IMR-90 (cell line): ENCODE measurements at regions not wholly inside any gene's neighbourhood (a gene's known extent, or its start where the extent isn't known, plus 50 kb on each side); places are given as distances from the start of the nearest gene placed in this dataset.

ENCODE experiments used
- ATAC-seq: fragments of 200-7000 bp; cut with Tn5 transposase; 2 replicates; pipeline ENCODE4 v1.9.1; 2020; ENCODE audit warnings: low read depth, mild to moderate bottlenecking, moderate library complexity
- BruUV-seq: library from RNA; stranded (reverse); fragments of 400-500 nt; replicated peaks from 2 replicates; lab custom pipeline; 2021; lab: Mats Ljungman, UMichigan
- CTCF ChIA-PET: fragments of 300-600 bp; formaldehyde crosslinking; extraction: SDS; loops from one replicate; lab custom pipeline; 2021; ENCODE audit warnings: antibody characterized with exemption; lab: Yijun Ruan, JAX
- POLR2A ChIA-PET: fragments of 300-600 bp; sonication (Branson Sonifier 250); formaldehyde crosslinking; loops from one replicate; lab custom pipeline; 2022; ENCODE audit warnings: antibody characterized with exemption; ENCODE audit not compliant: unreplicated experiment; lab: Charles Lee
- DNase-seq: peaks from one replicate; pipeline ENCODE4 v3.0.0; 2013
- H2AFZ ChIP-seq: replicated peaks from 2 replicates; pipeline ENCODE3; 2013; ENCODE audit warnings: low read length, mild to moderate bottlenecking; ENCODE audit not compliant: poor library complexity
- H2AK5ac ChIP-seq: 2 replicates; pipeline ENCODE4 v1.6.1; 2013; ENCODE audit warnings: low read depth, low read length, inconsistent platforms
- H2AK9ac ChIP-seq: replicated peaks from 2 replicates; pipeline ENCODE3; 2013; ENCODE audit warnings: mild to moderate bottlenecking, low read depth, low read length, moderate library complexity; ENCODE audit not compliant: poor library complexity
- H2BK120ac ChIP-seq: 2 replicates; pipeline ENCODE4 v1.6.1; 2013; ENCODE audit warnings: low read depth, low read length, inconsistent platforms
- H2BK15ac ChIP-seq: 3 replicates; pipeline ENCODE4 v1.6.1; 2013; ENCODE audit warnings: low read depth, low read length, inconsistent platforms
- H2BK20ac ChIP-seq: 2 replicates; pipeline ENCODE4 v1.6.1; 2013; ENCODE audit warnings: low read depth, mild to moderate bottlenecking, inconsistent platforms, low read length, moderate library complexity
- H2BK5ac ChIP-seq: 2 replicates; pipeline ENCODE4 v1.6.1; 2013; ENCODE audit warnings: mild to moderate bottlenecking, low read depth, low read length, inconsistent platforms; ENCODE audit not compliant: poor library complexity, severe bottlenecking
- H3K14ac ChIP-seq: replicated peaks from 2 replicates; pipeline ENCODE4 v1.6.1; 2013; ENCODE audit warnings: low read depth, low read length, inconsistent platforms
- H3K18ac ChIP-seq: 2 replicates; pipeline ENCODE4 v1.6.1; 2013; ENCODE audit warnings: low read depth, low read length, control low read depth
- H3K23ac ChIP-seq: 2 replicates; pipeline ENCODE4 v1.6.1; 2013; ENCODE audit warnings: low read depth, low read length, inconsistent platforms
- H3K27ac ChIP-seq: 2 replicates; pipeline ENCODE4 v1.5.1; 2013; ENCODE audit warnings: mild to moderate bottlenecking, control low read depth, low read length; ENCODE audit not compliant: insufficient read depth
- H3K27me3 ChIP-seq: 2 replicates; pipeline ENCODE4 v1.6.1; 2013; ENCODE audit warnings: low read length; ENCODE audit not compliant: control insufficient read depth, insufficient read depth
- H3K36me3 ChIP-seq: 2 replicates; pipeline ENCODE4 v1.6.1; 2013; ENCODE audit warnings: low read length, mixed read lengths; ENCODE audit not compliant: control insufficient read depth, insufficient read depth
- H3K4ac ChIP-seq: 2 replicates; pipeline ENCODE4 v1.6.1; 2013; ENCODE audit warnings: low read depth, low read length, inconsistent platforms
- H3K4me1 ChIP-seq: 2 replicates; pipeline ENCODE4 v1.6.1; 2013; ENCODE audit warnings: low read length, mixed read lengths; ENCODE audit not compliant: control insufficient read depth, insufficient read depth
- H3K4me2 ChIP-seq: 2 replicates; pipeline ENCODE4 v1.6.1; 2013; ENCODE audit warnings: low read depth, mild to moderate bottlenecking, control low read depth, low read length, moderate library complexity
- H3K4me3 ChIP-seq: 2 replicates; pipeline ENCODE4 v1.5.1; 2013; ENCODE audit warnings: low read depth, mild to moderate bottlenecking, control low read depth, low read length, moderate library complexity; ENCODE audit not compliant: insufficient read depth
- H3K56ac ChIP-seq: 2 replicates; pipeline ENCODE4 v1.6.1; 2013; ENCODE audit warnings: low read length, inconsistent platforms; ENCODE audit not compliant: insufficient read depth; ENCODE audit errors: extremely low read depth
- H3K79me1 ChIP-seq, 2 experiments: 2 replicates each; pipeline ENCODE4 v1.6.1; 2013; ENCODE audit warnings: low read length in 2 of 2, inconsistent platforms in 1 of 2, low read depth in 1 of 2
- H3K9ac ChIP-seq: 2 replicates; pipeline ENCODE4 v1.6.1; 2013; ENCODE audit warnings: low read depth, low read length, control low read depth
- H3K9me1 ChIP-seq: 2 replicates; pipeline ENCODE4 v1.6.1; 2013; ENCODE audit warnings: low read length, inconsistent platforms; ENCODE audit not compliant: insufficient read depth
- H3K9me3 ChIP-seq: 2 replicates; pipeline ENCODE4 v1.6.1; 2013; ENCODE audit warnings: low read length; ENCODE audit not compliant: control insufficient read depth, insufficient read depth
- H4K20me1 ChIP-seq: 2 replicates; pipeline ENCODE4 v1.6.1; 2013; ENCODE audit warnings: low read length, inconsistent platforms; ENCODE audit not compliant: insufficient read depth
- H4K5ac ChIP-seq: 2 replicates; pipeline ENCODE4 v1.6.1; 2013; ENCODE audit warnings: mild to moderate bottlenecking, low read depth, low read length, control low read depth
- H4K8ac ChIP-seq, 2 experiments: 2 replicates each; pipeline ENCODE4 v1.6.1; 2013; ENCODE audit warnings: low read depth in 2 of 2, low read length in 2 of 2, control low read depth in 1 of 2, inconsistent platforms in 1 of 2
- H4K91ac ChIP-seq: 2 replicates; pipeline ENCODE4 v1.6.1; 2013; ENCODE audit warnings: low read depth, low read length, inconsistent platforms; ENCODE audit not compliant: insufficient read depth
- BHLHE40 ChIP-seq: fragments of 150-350 bp; IDR thresholded peaks from 2 replicates; pipeline ENCODE4 v1.6.1; 2016; ENCODE audit warnings: mild to moderate bottlenecking, low read depth, low read length
- CEBPB ChIP-seq: IDR thresholded peaks from 2 replicates; pipeline ENCODE4 v1.6.1; 2012; ENCODE audit warnings: low read depth, low read length, improper control_type of control experiment
- CHD1 ChIP-seq: IDR thresholded peaks from 2 replicates; pipeline ENCODE4 v1.6.1; 2012; ENCODE audit warnings: low read depth, low read length, improper control_type of control experiment
- CTCF ChIP-seq: conservative IDR thresholded peaks from 2 replicates; pipeline ENCODE4 v1.5.1; 2012; ENCODE audit warnings: mild to moderate bottlenecking, low read depth, low read length, improper control_type of control experiment
- FOS ChIP-seq: fragments of 150-350 bp; IDR thresholded peaks from 2 replicates; pipeline ENCODE4 v1.6.1; 2016; ENCODE audit warnings: low read depth, low read length
- MAFK ChIP-seq: IDR thresholded peaks from 2 replicates; pipeline ENCODE4 v1.6.1; 2012; ENCODE audit warnings: low read depth, low read length, improper control_type of control experiment
- MAZ ChIP-seq: IDR thresholded peaks from 2 replicates; pipeline ENCODE4 v1.6.1; 2012; ENCODE audit warnings: low read depth, mild to moderate bottlenecking, low read length, improper control_type of control experiment, moderate library complexity, borderline replicate concordance
- RAD21 ChIP-seq: IDR thresholded peaks from 2 replicates; pipeline ENCODE4 v1.6.1; 2012; ENCODE audit warnings: low read length, improper control_type of control experiment
- RFX5 ChIP-seq: IDR thresholded peaks from 2 replicates; pipeline ENCODE4 v1.8.0; 2012; ENCODE audit warnings: low read depth, mild to moderate bottlenecking, low read length, moderate library complexity
- WGBS, 2 experiments: methylation state at CpG; one replicate each; pipeline versions ENCODE4 v1.1.5 to v1.1.7; 2013; ENCODE audit warnings: missing lambda C conversion rate in 2 of 2; ENCODE audit not compliant: insufficient read length in 1 of 2; ENCODE audit errors: extremely low coverage in 2 of 2; 5-methylcytosine and 5-hydroxymethylcytosine counted together
- dilution Hi-C: fragments of 300-500 bp; cut with HindIII; formaldehyde crosslinking; loops from one replicate; pipeline ENCODE4 v1.14.3; 2018; ENCODE audit warnings: low sequenced_read_pairs; ENCODE audit not compliant: unreplicated experiment
- in situ Hi-C: fragments of 300-500 bp; cut with MboI; formaldehyde crosslinking; loops from 3 replicates; pipeline ENCODE4 v1.14.3; 2019; ENCODE audit warnings: low sequenced_read_pairs, inconsistent platforms, mixed read lengths
- intact Hi-C: fragments of 100-400 bp; cut with micrococcal nuclease; formaldehyde crosslinking; loops from 2 replicates; pipeline ENCODE4 v1.10.0; 2022

- no peak overlapping the region for H2BK5ac ChIP-seq
- intact Hi-C loops (no loop called here), dilution Hi-C loops (no loop called here), in situ Hi-C loops (no loop called here)
- ATAC-seq = no peak
- 43% methylated on average over 1 of the region's 5 CpGs; no CpG with 5 or more reads in 1 of the 2 experiments for WGBS, 2 experiments
- H3K56ac ChIP-seq = no peak overlapping the region
- H3K79me1 ChIP-seq = no peaks in the 10 kb centered on the region
- no peak overlapping the region for H2AFZ ChIP-seq
- H3K18ac ChIP-seq = no peak overlapping the region
- no peak overlapping the region for H2AK9ac ChIP-seq
- H3K4me2 ChIP-seq = no peak overlapping the region
- H3K14ac ChIP-seq = no peak overlapping the region
- no peak overlapping the region for H4K8ac ChIP-seq
- no peaks in the 10 kb centered on the region for H3K9me1 ChIP-seq
- no peak overlapping the region for H2AK5ac ChIP-seq
- H3K36me3 ChIP-seq = no peaks in the 10 kb centered on the region
- H2BK120ac ChIP-seq = no peak overlapping the region
- H3K9ac ChIP-seq = no peak overlapping the region
- no peak overlapping the region for H3K23ac ChIP-seq
- H3K4ac ChIP-seq = no peak overlapping the region
- no peaks in the 10 kb centered on the region for H3K9me3 ChIP-seq
- H3K4me3 ChIP-seq = no peak overlapping the region
- H3K27ac ChIP-seq = no peak overlapping the region
- H4K91ac ChIP-seq = no peak overlapping the region
- no peak for DNase-seq
- ChIA-PET CTCF (no interaction called here), POLR2A (no interaction called here)
- no peaks in the 10 kb centered on the region for H4K20me1 ChIP-seq
- no TSS peak for BruUV-seq
- no peaks in the 10 kb centered on the region for H3K27me3 ChIP-seq
- H2BK15ac ChIP-seq = no peak overlapping the region
- no peak overlapping the region for H2BK20ac ChIP-seq
- no peak for TF ChIP-seq RAD21
- no peak for TF ChIP-seq BHLHE40
- TF ChIP-seq CHD1 = no peak
- no peak for TF ChIP-seq RFX5
- TF ChIP-seq CEBPB = no peak
- no peak for TF ChIP-seq MAZ
- no peak for TF ChIP-seq FOS
- TF ChIP-seq MAFK = no peak
- no peak for TF ChIP-seq CTCF
- H3K4me1 ChIP-seq = no peaks in the 10 kb centered on the region
- no peak overlapping the region for H4K5ac ChIP-seq
Observed at GRCh38 chr5:163718272-163718671, 212.9 kb downstream of the MAT2B start.
